Fibroblast of skin of right biceps (primary cell): ENCODE measurements at regions not wholly inside any gene's neighbourhood (a gene's known extent, or its start where the extent isn't known, plus 50 kb on each side); places are given as distances from the start of the nearest gene placed in this dataset.

Experiments
- DNase-seq: peaks from one replicate; pipeline ENCODE4 v3.0.0-alpha.2; 2013

- no peak for DNase-seq
Observed at GRCh38 chr6:137352859-137353258, 133.7 kb upstream of the IFNGR1 start.

- DNase-seq, result no peak
Observed at GRCh38 chr6:137351890-137352289, 132.7 kb upstream of the IFNGR1 start.

GRCh38 chr6:137350857-137351256 is 131.7 kb upstream of the IFNGR1 start:
- DNase-seq, result no peak

GRCh38 chr6:137349856-137350830 is 131.0 kb upstream of the IFNGR1 start:
- no peak for DNase-seq

DNA sequence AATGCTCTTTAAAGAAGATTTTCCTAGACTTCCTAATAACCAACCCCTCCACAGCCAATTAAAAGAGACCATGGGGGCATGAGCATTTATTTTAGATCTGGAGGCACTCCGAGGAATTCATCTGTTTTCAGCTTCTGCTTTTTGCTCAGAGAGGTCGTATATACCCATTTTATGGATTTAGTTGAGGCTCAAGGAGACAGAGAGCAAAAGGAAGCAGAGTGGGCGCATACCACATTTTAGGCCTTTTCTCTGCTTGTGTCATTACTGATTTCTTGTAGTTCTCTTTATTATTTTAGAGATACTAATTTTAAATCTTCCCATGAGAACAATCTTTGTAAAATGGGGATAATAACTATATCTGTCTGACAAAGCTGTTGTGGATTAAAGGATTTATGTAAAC is 129.6 kb upstream of the IFNGR1 start:
- no peak for DNase-seq

GRCh38 chr6:137343241-137343640 is 124.1 kb upstream of the IFNGR1 start:
- DNase-seq, result no peak

- DNase-seq, result no peak
Observed at GRCh38 chr6:137342607-137343190, 123.5 kb upstream of the IFNGR1 start.

- peak; percentile 30 for DNase-seq
Observed at GRCh38 chr6:137341681-137342195, 122.6 kb upstream of the IFNGR1 start.

GRCh38 chr6:137339929-137340559 is 120.9 kb upstream of the IFNGR1 start:
- DNase-seq, result no peak

- DNase-seq, result no peak
Observed at GRCh38 chr6:137334884-137335283, 115.7 kb upstream of the IFNGR1 start.

- no peak for DNase-seq
Observed at GRCh38 chr6:137334094-137334493, 114.9 kb upstream of the IFNGR1 start.

DNA sequence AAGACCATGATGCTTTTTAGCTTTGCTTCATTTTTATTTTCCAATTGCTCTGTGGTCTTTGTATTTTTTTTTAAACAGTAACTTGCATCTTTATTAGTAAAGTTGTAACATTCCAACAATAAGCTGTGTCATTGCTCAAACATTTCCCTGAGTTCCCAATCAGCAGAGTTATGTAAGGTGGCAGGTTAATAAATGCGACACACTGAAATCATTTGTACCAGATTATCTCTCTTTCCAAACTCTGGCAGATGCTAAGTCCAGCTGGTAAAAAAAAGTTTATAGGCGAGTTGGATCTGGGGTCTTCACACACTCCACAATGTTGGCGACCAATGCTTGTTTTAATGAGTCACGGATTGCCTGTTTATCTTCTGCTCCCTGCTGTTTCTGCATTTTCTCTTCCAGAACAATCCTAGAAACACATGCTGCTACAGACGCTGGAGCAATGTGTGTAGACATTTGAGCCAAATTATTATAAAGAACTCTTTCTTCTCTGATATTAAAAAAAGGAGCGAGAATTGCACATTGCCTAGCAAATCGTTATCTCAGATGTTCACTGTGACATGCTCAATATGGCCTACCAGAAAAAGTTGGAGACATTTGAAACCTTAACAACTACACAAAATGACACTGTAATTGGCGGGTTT is 113.6 kb upstream of the IFNGR1 start:
- DNase-seq, result no peak

DNA sequence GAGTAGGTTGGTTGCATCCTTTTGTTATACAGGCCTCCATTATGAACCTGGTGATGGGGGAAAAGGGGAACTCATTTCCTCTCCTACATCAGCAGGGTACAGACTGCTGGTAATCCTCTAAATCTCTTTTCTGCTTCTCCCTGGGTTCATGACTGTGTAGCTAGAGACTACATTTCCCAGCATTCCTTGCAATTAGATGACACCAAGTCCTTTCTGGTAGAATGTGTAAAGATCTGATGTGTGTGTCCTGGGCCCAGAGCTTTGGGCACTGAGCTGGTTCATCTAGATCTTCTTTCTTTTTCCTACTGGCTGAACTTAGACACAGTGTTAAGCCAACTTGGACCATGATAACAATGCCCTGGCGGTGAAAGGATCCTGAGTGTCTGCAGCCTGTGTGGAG is 104.7 kb upstream of the IFNGR1 start:
- no peak for DNase-seq

- DNase-seq, result no peak
Observed at GRCh38 chr6:137320271-137320670, 101.1 kb upstream of the IFNGR1 start.

GRCh38 chr6:137316626-137317025 is 97.4 kb upstream of the IFNGR1 start:
- no peak for DNase-seq

- DNase-seq, result no peak
Observed at GRCh38 chr6:137315081-137315480, 95.9 kb upstream of the IFNGR1 start.

DNA sequence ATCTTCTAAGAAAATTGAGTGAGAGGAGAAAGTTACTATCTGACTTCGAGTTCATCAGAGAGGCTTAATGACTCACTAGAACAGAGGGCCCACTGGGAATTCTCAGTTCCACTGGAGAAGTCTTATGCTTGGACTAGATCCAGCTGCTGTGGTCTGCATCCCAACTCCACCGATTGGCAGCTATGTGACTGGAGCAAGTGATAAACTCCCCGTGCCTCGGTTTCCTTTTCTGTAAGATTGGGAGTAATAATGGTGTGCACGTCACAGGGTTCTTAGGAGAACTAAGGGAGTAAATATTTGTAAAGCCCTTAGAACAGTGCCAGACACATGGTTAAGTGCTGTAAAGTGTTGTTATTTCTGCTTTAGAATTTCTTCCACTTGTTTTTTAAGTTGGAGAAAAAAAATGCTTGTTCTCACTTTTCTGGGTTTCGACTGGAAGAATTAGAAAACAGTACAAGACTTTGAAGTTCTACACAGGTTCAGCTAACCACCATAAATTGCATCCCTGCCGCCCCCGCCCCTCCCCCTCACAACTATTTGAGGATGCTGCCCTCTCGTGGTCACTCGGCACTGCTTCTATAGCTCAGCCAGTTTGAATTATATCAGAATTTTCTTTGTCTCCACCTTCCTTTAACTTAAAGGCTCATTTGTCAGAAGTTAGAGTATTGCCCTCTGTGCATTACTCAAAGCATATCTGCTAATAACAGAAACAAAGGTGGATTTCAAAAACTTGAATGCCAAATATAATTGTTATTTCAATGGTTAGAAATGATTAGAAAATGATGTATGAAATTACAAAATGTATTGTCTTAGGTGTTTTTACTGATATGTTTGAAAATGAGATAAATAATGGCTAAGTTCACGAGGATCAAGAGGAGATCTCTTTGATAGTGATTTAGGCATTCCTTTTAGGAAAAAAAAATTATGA is 95.0 kb upstream of the IFNGR1 start:
- DNase-seq, result peak; percentile 88

- no peak for DNase-seq
Observed at GRCh38 chr6:137313211-137313610, 94.0 kb upstream of the IFNGR1 start.

- DNase-seq, result no peak
Observed at GRCh38 chr6:137311940-137312339, 92.8 kb upstream of the IFNGR1 start.

DNA sequence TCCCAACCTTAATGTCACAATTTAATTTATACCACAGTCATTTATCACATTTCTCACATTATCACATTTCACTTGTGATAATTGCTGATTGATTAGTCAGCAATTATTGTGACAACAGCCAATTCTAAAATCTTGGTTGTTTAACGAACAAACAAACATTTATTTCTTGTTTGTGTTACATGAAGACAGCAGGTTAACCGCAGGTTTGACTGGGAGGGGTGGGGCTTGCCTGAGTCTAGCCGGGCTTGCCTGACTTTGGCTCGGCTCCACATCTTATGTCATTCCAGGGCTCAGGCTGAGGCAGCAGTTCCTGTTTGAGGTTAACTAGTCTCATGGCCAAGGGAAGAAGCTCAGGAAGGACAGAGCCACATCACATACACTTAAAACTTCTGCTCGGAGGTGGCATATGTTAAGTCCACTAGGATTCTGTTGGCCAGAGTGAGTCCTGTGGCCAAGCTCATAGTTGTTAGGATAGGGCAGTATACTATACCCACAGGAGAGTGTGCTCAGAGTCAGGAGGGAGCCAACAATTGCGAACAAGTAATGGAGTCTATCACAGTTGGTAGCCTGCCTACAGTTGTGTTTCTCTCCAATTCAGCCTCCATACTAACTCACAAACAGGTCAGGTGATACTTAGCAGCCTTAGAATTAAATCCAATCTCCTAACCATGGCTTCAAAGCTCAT is 90.0 kb upstream of the IFNGR1 start:
- DNase-seq, result peak; percentile 73

- no peak for DNase-seq
Observed at GRCh38 chr6:137307163-137307854, 88.1 kb upstream of the IFNGR1 start.
